IMR-90 (cell line): ENCODE measurements at regions not wholly inside any gene's neighbourhood (a gene's known extent, or its start where the extent isn't known, plus 50 kb on each side); places are given as distances from the start of the nearest gene placed in this dataset.

Source experiments
- ATAC-seq: fragments of 200-7000 bp; cut with Tn5 transposase; 2 replicates; pipeline ENCODE4 v1.9.1; 2020; ENCODE audit warnings: low read depth, mild to moderate bottlenecking, moderate library complexity
- BruUV-seq: library from RNA; stranded (reverse); fragments of 400-500 nt; replicated peaks from 2 replicates; lab custom pipeline; 2021; lab: Mats Ljungman, UMichigan
- CTCF ChIA-PET: fragments of 300-600 bp; formaldehyde crosslinking; extraction: SDS; loops from one replicate; lab custom pipeline; 2021; ENCODE audit warnings: antibody characterized with exemption; lab: Yijun Ruan, JAX
- POLR2A ChIA-PET: fragments of 300-600 bp; sonication (Branson Sonifier 250); formaldehyde crosslinking; loops from one replicate; lab custom pipeline; 2022; ENCODE audit warnings: antibody characterized with exemption; ENCODE audit not compliant: unreplicated experiment; lab: Charles Lee
- DNase-seq: peaks from one replicate; pipeline ENCODE4 v3.0.0; 2013
- H2AFZ ChIP-seq: replicated peaks from 2 replicates; pipeline ENCODE3; 2013; ENCODE audit warnings: low read length, mild to moderate bottlenecking; ENCODE audit not compliant: poor library complexity
- H2AK5ac ChIP-seq: 2 replicates; pipeline ENCODE4 v1.6.1; 2013; ENCODE audit warnings: low read depth, low read length, inconsistent platforms
- H2AK9ac ChIP-seq: replicated peaks from 2 replicates; pipeline ENCODE3; 2013; ENCODE audit warnings: mild to moderate bottlenecking, low read depth, low read length, moderate library complexity; ENCODE audit not compliant: poor library complexity
- H2BK120ac ChIP-seq: 2 replicates; pipeline ENCODE4 v1.6.1; 2013; ENCODE audit warnings: low read depth, low read length, inconsistent platforms
- H2BK15ac ChIP-seq: 3 replicates; pipeline ENCODE4 v1.6.1; 2013; ENCODE audit warnings: low read depth, low read length, inconsistent platforms
- H2BK20ac ChIP-seq: 2 replicates; pipeline ENCODE4 v1.6.1; 2013; ENCODE audit warnings: low read depth, mild to moderate bottlenecking, inconsistent platforms, low read length, moderate library complexity
- H2BK5ac ChIP-seq: 2 replicates; pipeline ENCODE4 v1.6.1; 2013; ENCODE audit warnings: mild to moderate bottlenecking, low read depth, low read length, inconsistent platforms; ENCODE audit not compliant: poor library complexity, severe bottlenecking
- H3K14ac ChIP-seq: replicated peaks from 2 replicates; pipeline ENCODE4 v1.6.1; 2013; ENCODE audit warnings: low read depth, low read length, inconsistent platforms
- H3K18ac ChIP-seq: 2 replicates; pipeline ENCODE4 v1.6.1; 2013; ENCODE audit warnings: low read depth, low read length, control low read depth
- H3K23ac ChIP-seq: 2 replicates; pipeline ENCODE4 v1.6.1; 2013; ENCODE audit warnings: low read depth, low read length, inconsistent platforms
- H3K27ac ChIP-seq: 2 replicates; pipeline ENCODE4 v1.5.1; 2013; ENCODE audit warnings: mild to moderate bottlenecking, control low read depth, low read length; ENCODE audit not compliant: insufficient read depth
- H3K27me3 ChIP-seq: 2 replicates; pipeline ENCODE4 v1.6.1; 2013; ENCODE audit warnings: low read length; ENCODE audit not compliant: control insufficient read depth, insufficient read depth
- H3K36me3 ChIP-seq: 2 replicates; pipeline ENCODE4 v1.6.1; 2013; ENCODE audit warnings: low read length, mixed read lengths; ENCODE audit not compliant: control insufficient read depth, insufficient read depth
- H3K4ac ChIP-seq: 2 replicates; pipeline ENCODE4 v1.6.1; 2013; ENCODE audit warnings: low read depth, low read length, inconsistent platforms
- H3K4me1 ChIP-seq: 2 replicates; pipeline ENCODE4 v1.6.1; 2013; ENCODE audit warnings: low read length, mixed read lengths; ENCODE audit not compliant: control insufficient read depth, insufficient read depth
- H3K4me2 ChIP-seq: 2 replicates; pipeline ENCODE4 v1.6.1; 2013; ENCODE audit warnings: low read depth, mild to moderate bottlenecking, control low read depth, low read length, moderate library complexity
- H3K4me3 ChIP-seq: 2 replicates; pipeline ENCODE4 v1.5.1; 2013; ENCODE audit warnings: low read depth, mild to moderate bottlenecking, control low read depth, low read length, moderate library complexity; ENCODE audit not compliant: insufficient read depth
- H3K56ac ChIP-seq: 2 replicates; pipeline ENCODE4 v1.6.1; 2013; ENCODE audit warnings: low read length, inconsistent platforms; ENCODE audit not compliant: insufficient read depth; ENCODE audit errors: extremely low read depth
- H3K79me1 ChIP-seq, 2 experiments: 2 replicates each; pipeline ENCODE4 v1.6.1; 2013; ENCODE audit warnings: low read length in 2 of 2, inconsistent platforms in 1 of 2, low read depth in 1 of 2
- H3K9ac ChIP-seq: 2 replicates; pipeline ENCODE4 v1.6.1; 2013; ENCODE audit warnings: low read depth, low read length, control low read depth
- H3K9me1 ChIP-seq: 2 replicates; pipeline ENCODE4 v1.6.1; 2013; ENCODE audit warnings: low read length, inconsistent platforms; ENCODE audit not compliant: insufficient read depth
- H3K9me3 ChIP-seq: 2 replicates; pipeline ENCODE4 v1.6.1; 2013; ENCODE audit warnings: low read length; ENCODE audit not compliant: control insufficient read depth, insufficient read depth
- H4K20me1 ChIP-seq: 2 replicates; pipeline ENCODE4 v1.6.1; 2013; ENCODE audit warnings: low read length, inconsistent platforms; ENCODE audit not compliant: insufficient read depth
- H4K5ac ChIP-seq: 2 replicates; pipeline ENCODE4 v1.6.1; 2013; ENCODE audit warnings: mild to moderate bottlenecking, low read depth, low read length, control low read depth
- H4K8ac ChIP-seq, 2 experiments: 2 replicates each; pipeline ENCODE4 v1.6.1; 2013; ENCODE audit warnings: low read depth in 2 of 2, low read length in 2 of 2, control low read depth in 1 of 2, inconsistent platforms in 1 of 2
- H4K91ac ChIP-seq: 2 replicates; pipeline ENCODE4 v1.6.1; 2013; ENCODE audit warnings: low read depth, low read length, inconsistent platforms; ENCODE audit not compliant: insufficient read depth
- BHLHE40 ChIP-seq: fragments of 150-350 bp; IDR thresholded peaks from 2 replicates; pipeline ENCODE4 v1.6.1; 2016; ENCODE audit warnings: mild to moderate bottlenecking, low read depth, low read length
- CTCF ChIP-seq: conservative IDR thresholded peaks from 2 replicates; pipeline ENCODE4 v1.5.1; 2012; ENCODE audit warnings: mild to moderate bottlenecking, low read depth, low read length, improper control_type of control experiment
- ELK1 ChIP-seq: fragments of 150-350 bp; IDR thresholded peaks from 2 replicates; pipeline ENCODE4 v1.6.1; 2016; ENCODE audit warnings: low read depth, mild to moderate bottlenecking, low read length, moderate library complexity, borderline replicate concordance
- NFE2L2 ChIP-seq: fragments of 150-350 bp; IDR thresholded peaks from 2 replicates; pipeline ENCODE4 v1.6.1; 2016; ENCODE audit warnings: low read depth, mild to moderate bottlenecking, low read length
- RCOR1 ChIP-seq: IDR thresholded peaks from 2 replicates; pipeline ENCODE4 v1.6.1; 2012; ENCODE audit warnings: mild to moderate bottlenecking, low read length, improper control_type of control experiment; ENCODE audit not compliant: insufficient replicate concordance
- WGBS, 2 experiments: methylation state at CpG; one replicate each; pipeline versions ENCODE4 v1.1.5 to v1.1.7; 2013; ENCODE audit warnings: missing lambda C conversion rate in 2 of 2; ENCODE audit not compliant: insufficient read length in 1 of 2; ENCODE audit errors: extremely low coverage in 2 of 2; 5-methylcytosine and 5-hydroxymethylcytosine counted together
- dilution Hi-C: fragments of 300-500 bp; cut with HindIII; formaldehyde crosslinking; loops from one replicate; pipeline ENCODE4 v1.14.3; 2018; ENCODE audit warnings: low sequenced_read_pairs; ENCODE audit not compliant: unreplicated experiment
- in situ Hi-C: fragments of 300-500 bp; cut with MboI; formaldehyde crosslinking; loops from 3 replicates; pipeline ENCODE4 v1.14.3; 2019; ENCODE audit warnings: low sequenced_read_pairs, inconsistent platforms, mixed read lengths
- intact Hi-C: fragments of 100-400 bp; cut with micrococcal nuclease; formaldehyde crosslinking; loops from 2 replicates; pipeline ENCODE4 v1.10.0; 2022

- dilution Hi-C loops (no loop called here), intact Hi-C loops (no loop called here), in situ Hi-C loops (no loop called here)
- H3K4me3 ChIP-seq: no peak overlapping the region
- H3K14ac ChIP-seq: no peak overlapping the region
- H3K9me1 ChIP-seq: no peaks in the 10 kb centered on the region
- DNase-seq (no peak), ATAC-seq (no peak)
- H2AK5ac ChIP-seq: no peak overlapping the region
- no peak overlapping the region for H2AFZ ChIP-seq
- H3K79me1 ChIP-seq: no peaks in the 10 kb centered on the region
- H3K56ac ChIP-seq: no peak overlapping the region
- WGBS, 2 experiments: no CpG with 5 or more reads among the region's 3 CpGs
- CTCF ChIA-PET: no interaction called here
- TF ChIP-seq BHLHE40: no peak
- TF ChIP-seq NFE2L2: no peak
- no peak for TF ChIP-seq RCOR1
- no peak for TF ChIP-seq CTCF
- no peak for TF ChIP-seq ELK1
- H3K36me3 ChIP-seq: no peaks in the 10 kb centered on the region
- H4K20me1 ChIP-seq: no peaks in the 10 kb centered on the region
- no peak overlapping the region for H4K8ac ChIP-seq
- no peak overlapping the region for H3K18ac ChIP-seq
- no peak overlapping the region for H3K9ac ChIP-seq
- BruUV-seq: no TSS peak
- H2BK15ac ChIP-seq: no peak overlapping the region
- POLR2A ChIA-PET: no interaction called here
- no peaks in the 10 kb centered on the region for H3K27me3 ChIP-seq
- H4K91ac ChIP-seq: no peak overlapping the region
- H4K5ac ChIP-seq: no peak overlapping the region
- no peak overlapping the region for H3K23ac ChIP-seq
- H2BK5ac ChIP-seq: no peak overlapping the region
- H3K4ac ChIP-seq: no peak overlapping the region
- no peak overlapping the region for H2BK20ac ChIP-seq
- H3K27ac ChIP-seq: no peak overlapping the region
- peaks cover 33% of the 10 kb centered on the region for H3K9me3 ChIP-seq
- no peak overlapping the region for H3K4me2 ChIP-seq
- H2BK120ac ChIP-seq: no peak overlapping the region
- no peak overlapping the region for H2AK9ac ChIP-seq
- H3K4me1 ChIP-seq: no peaks in the 10 kb centered on the region
Observed at GRCh38 chr1:34330061-34330460, 153.4 kb downstream of the C1orf94 start.
